T-helper 2 cell treated with Interferon-gamma antibody and Interleukin-4, amounts not matched to agents 5 μg/mL and 100 μg/mL, for 36 hours (primary cell): ENCODE measurements at regions not wholly inside any gene's neighbourhood (a gene's known extent, or its start where the extent isn't known, plus 50 kb on each side); places are given as distances from the start of the nearest gene placed in this dataset.
"Not testable (repeated sequence)": the region's sequence is repeated elsewhere in the genome, so short reads cannot be mapped to it uniquely, and the experiment has no call there.

Source experiments
- DNase-seq: peaks from one replicate; pipeline ENCODE4 v3.0.0; 2021; ENCODE audit warnings: low spot score
- H3K27ac Mint-ChIP-seq: one replicate; pipeline ENCODE4 v1.8.0; 2021; ENCODE audit warnings: mild to moderate bottlenecking, mixed read lengths
- H3K27me3 Mint-ChIP-seq: one replicate; pipeline ENCODE4 v1.8.0; 2021; ENCODE audit warnings: low read depth, mixed read lengths
- H3K36me3 Mint-ChIP-seq: one replicate; pipeline ENCODE4 v1.8.0; 2021; ENCODE audit warnings: low read depth, mixed read lengths
- H3K4me1 Mint-ChIP-seq: one replicate; pipeline ENCODE4 v1.8.0; 2021; ENCODE audit warnings: low read depth, mixed read lengths
- H3K4me3 Mint-ChIP-seq: one replicate; pipeline ENCODE4 v1.8.0; 2022; ENCODE audit warnings: mild to moderate bottlenecking, moderate library complexity, mixed read lengths
- H3K9me3 Mint-ChIP-seq: one replicate; pipeline ENCODE4 v1.8.0; 2021; ENCODE audit warnings: mixed read lengths

- Mint-ChIP-seq H3K27me3 (no peaks in the 10 kb centered on the region), H3K9me3 (no peaks in the 10 kb centered on the region), H3K4me3 (no peak overlapping the region), H3K4me1 (no peaks in the 10 kb centered on the region), H3K36me3 (no peaks in the 10 kb centered on the region), H3K27ac (no peak overlapping the region)
- DNase-seq = no peak
Measured at GRCh38 chr18:11367351-11367750, 218.0 kb upstream of the PIEZO2 start.

- Mint-ChIP-seq H3K4me3 (no peak overlapping the region), H3K4me1 (no peaks in the 10 kb centered on the region), H3K36me3 (no peaks in the 10 kb centered on the region), H3K27ac (no peak overlapping the region), H3K9me3 (no peaks in the 10 kb centered on the region), H3K27me3 (no peaks in the 10 kb centered on the region)
- no peak for DNase-seq
Measured at GRCh38 chr18:11366410-11366809, 217.0 kb upstream of the PIEZO2 start.

- DNase-seq = no peak
Measured at GRCh38 chr18:11362856-11363255, 213.5 kb upstream of the PIEZO2 start.

GRCh38 chr18:11361862-11362261, 212.5 kb upstream of the PIEZO2 start:
- not testable (repeated sequence) for H3K27ac Mint-ChIP-seq, H3K4me1 Mint-ChIP-seq, H3K9me3 Mint-ChIP-seq, H3K27me3 Mint-ChIP-seq, DNase-seq, H3K36me3 Mint-ChIP-seq, H3K4me3 Mint-ChIP-seq

More at GRCh38 chr18:11362856-11363255, 213.5 kb upstream of the PIEZO2 start:
- H3K9me3 Mint-ChIP-seq = no peaks in the 10 kb centered on the region
- no peak overlapping the region for H3K27ac Mint-ChIP-seq
- H3K4me3 Mint-ChIP-seq = no peak overlapping the region
- H3K27me3 Mint-ChIP-seq = no peaks in the 10 kb centered on the region
- no peaks in the 10 kb centered on the region for H3K4me1 Mint-ChIP-seq
- H3K36me3 Mint-ChIP-seq = no peaks in the 10 kb centered on the region

- Mint-ChIP-seq H3K27me3 (no peaks in the 10 kb centered on the region), H3K27ac (no peak overlapping the region), H3K36me3 (no peaks in the 10 kb centered on the region), H3K4me1 (no peaks in the 10 kb centered on the region), H3K9me3 (no peaks in the 10 kb centered on the region), H3K4me3 (no peak overlapping the region)
- DNase-seq = no peak
Measured at GRCh38 chr18:11357678-11358077, 208.3 kb upstream of the PIEZO2 start.

- not testable (repeated sequence) for H3K9me3 Mint-ChIP-seq, H3K4me1 Mint-ChIP-seq, H3K36me3 Mint-ChIP-seq, DNase-seq, H3K27ac Mint-ChIP-seq, H3K27me3 Mint-ChIP-seq, H3K4me3 Mint-ChIP-seq
Measured at GRCh38 chr18:11344576-11344975, 195.2 kb upstream of the PIEZO2 start.

GRCh38 chr18:11343096-11343495, 193.7 kb upstream of the PIEZO2 start:
- no peaks in the 10 kb centered on the region for H3K36me3 Mint-ChIP-seq
- H3K4me3 Mint-ChIP-seq = no peak overlapping the region
- H3K27me3 Mint-ChIP-seq = no peaks in the 10 kb centered on the region
- DNase-seq = no peak
- H3K27ac Mint-ChIP-seq = no peak overlapping the region
- H3K9me3 Mint-ChIP-seq = peaks cover 4% of the 10 kb centered on the region
- H3K4me1 Mint-ChIP-seq = no peaks in the 10 kb centered on the region

- DNase-seq, H3K9me3 Mint-ChIP-seq, H3K27me3 Mint-ChIP-seq, H3K4me3 Mint-ChIP-seq, H3K4me1 Mint-ChIP-seq, H3K36me3 Mint-ChIP-seq, H3K27ac Mint-ChIP-seq: not testable (repeated sequence)
Measured at GRCh38 chr18:11342115-11342514, 192.7 kb upstream of the PIEZO2 start.

- no peaks in the 10 kb centered on the region for H3K4me1 Mint-ChIP-seq
- H3K36me3 Mint-ChIP-seq = no peaks in the 10 kb centered on the region
- no peaks in the 10 kb centered on the region for H3K9me3 Mint-ChIP-seq
- H3K27ac Mint-ChIP-seq = no peak overlapping the region
- no peak overlapping the region for H3K4me3 Mint-ChIP-seq
- no peak for DNase-seq
- no peaks in the 10 kb centered on the region for H3K27me3 Mint-ChIP-seq
Measured at GRCh38 chr18:11339188-11339775, 189.9 kb upstream of the PIEZO2 start.

- Mint-ChIP-seq H3K9me3 (no peaks in the 10 kb centered on the region), H3K27me3 (peaks cover 4% of the 10 kb centered on the region), H3K4me3 (no peak overlapping the region), H3K4me1 (no peaks in the 10 kb centered on the region), H3K27ac (no peak overlapping the region), H3K36me3 (no peaks in the 10 kb centered on the region)
- no peak for DNase-seq
Measured at GRCh38 chr18:11336241-11336640, 186.9 kb upstream of the PIEZO2 start.

- H3K4me3 Mint-ChIP-seq = no peak overlapping the region
- no peaks in the 10 kb centered on the region for H3K36me3 Mint-ChIP-seq
- peaks cover 5% of the 10 kb centered on the region for H3K4me1 Mint-ChIP-seq
- H3K27me3 Mint-ChIP-seq = peaks cover 4% of the 10 kb centered on the region
- H3K27ac Mint-ChIP-seq = no peak overlapping the region
- H3K9me3 Mint-ChIP-seq = no peaks in the 10 kb centered on the region
- DNase-seq = no peak
Measured at GRCh38 chr18:11327391-11328009, 178.1 kb upstream of the PIEZO2 start.

- Mint-ChIP-seq H3K9me3 (no peaks in the 10 kb centered on the region), H3K4me1 (peaks cover 5% of the 10 kb centered on the region), H3K4me3 (no peak overlapping the region), H3K27ac (no peak overlapping the region), H3K36me3 (no peaks in the 10 kb centered on the region), H3K27me3 (no peaks in the 10 kb centered on the region)
- peak; percentile 7 for DNase-seq
Measured at GRCh38 chr18:11324956-11325882, 175.8 kb upstream of the PIEZO2 start.

GRCh38 chr18:11324510-11324909, 175.1 kb upstream of the PIEZO2 start:
- H3K4me1 Mint-ChIP-seq = peaks cover 5% of the 10 kb centered on the region
- no peak for DNase-seq
- no peaks in the 10 kb centered on the region for H3K9me3 Mint-ChIP-seq
- no peaks in the 10 kb centered on the region for H3K36me3 Mint-ChIP-seq
- H3K4me3 Mint-ChIP-seq = no peak overlapping the region
- H3K27ac Mint-ChIP-seq = no peak overlapping the region
- H3K27me3 Mint-ChIP-seq = no peaks in the 10 kb centered on the region

- Mint-ChIP-seq H3K4me3 (no peak overlapping the region), H3K36me3 (no peaks in the 10 kb centered on the region), H3K9me3 (no peaks in the 10 kb centered on the region), H3K4me1 (peaks cover 5% of the 10 kb centered on the region), H3K27ac (no peak overlapping the region), H3K27me3 (no peaks in the 10 kb centered on the region)
- no peak for DNase-seq
Measured at GRCh38 chr18:11323359-11323819, 174.0 kb upstream of the PIEZO2 start.
